Uterus (tissue), 2 donors: ENCODE measurements at regions not wholly inside any gene's neighbourhood (a gene's known extent, or its start where the extent isn't known, plus 50 kb on each side); places are given as distances from the start of the nearest gene placed in this dataset.

Source experiments
- CTCF ChIP-seq, 4 experiments: fragments of 200-600 bp in 2 of 4; fragments of 450-650 bp in 2 of 4; sonication (generic) in 2 of 4; IDR thresholded peaks; one replicate each; pipeline ENCODE4 v1.5.1; 2016 to 2019; ENCODE audit warnings: antibody characterized with exemption in 4 of 4, mild to moderate bottlenecking in 2 of 4, moderate library complexity in 1 of 4
- POLR2A ChIP-seq, 2 donors: fragments of 450-650 bp; IDR thresholded peaks; one replicate each; pipeline ENCODE4 v1.6.1; 2016; ENCODE audit warnings: antibody characterized with exemption in 2 of 2, mild to moderate bottlenecking in 1 of 2, moderate library complexity in 1 of 2

- TF ChIP-seq CTCF (IDR thresholded peaks at IDR 0.05) (no peak), POLR2A (IDR thresholded peaks at IDR 0.05) (no peak)
Observed at GRCh38 chr16:87056551-87056950, 260.6 kb downstream of the C16orf95 start.
